Loucy (cell line): ENCODE measurements at regions not wholly inside any gene's neighbourhood (a gene's known extent, or its start where the extent isn't known, plus 50 kb on each side); places are given as distances from the start of the nearest gene placed in this dataset.
"Not testable (repeated sequence)": the region's sequence is repeated elsewhere in the genome, so short reads cannot be mapped to it uniquely, and the experiment has no call there.

Experiments used
- EZH2phosphoT487 ChIP-seq: fragments of 200-600 bp; IDR thresholded peaks from 2 replicates; pipeline ENCODE4 v1.6.1; 2018; ENCODE audit warnings: antibody characterized with exemption, mild to moderate bottlenecking, moderate library complexity, borderline replicate concordance
- TF ChIP-seq, protein P1 (sequence below): fragments of 200-600 bp; sonication (generic); conservative IDR thresholded peaks from 2 replicates; pipeline ENCODE4 v1.5.1; 2014; ENCODE audit warnings: mild to moderate bottlenecking, antibody characterized with exemption, low read length

DNA sequence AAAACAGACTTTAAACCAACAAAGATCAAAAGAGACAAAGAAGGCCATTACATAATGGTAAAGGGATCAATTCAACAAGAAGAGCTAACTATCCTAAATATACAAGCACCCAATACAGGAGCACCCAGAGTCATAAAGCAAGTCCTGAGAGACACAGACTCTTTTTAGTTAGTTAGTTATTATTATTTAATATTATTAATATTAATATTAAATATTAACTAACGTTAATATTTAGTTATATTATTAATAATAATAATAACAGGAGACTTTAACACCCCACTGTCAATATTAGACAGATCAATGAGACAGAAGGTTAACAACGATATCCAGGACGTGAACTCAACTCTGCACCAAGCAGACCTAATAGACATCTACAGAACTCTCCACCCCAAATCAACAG lies 509.7 kb upstream of the PRR20A start:
- TF ChIP-seq, protein P1, sequence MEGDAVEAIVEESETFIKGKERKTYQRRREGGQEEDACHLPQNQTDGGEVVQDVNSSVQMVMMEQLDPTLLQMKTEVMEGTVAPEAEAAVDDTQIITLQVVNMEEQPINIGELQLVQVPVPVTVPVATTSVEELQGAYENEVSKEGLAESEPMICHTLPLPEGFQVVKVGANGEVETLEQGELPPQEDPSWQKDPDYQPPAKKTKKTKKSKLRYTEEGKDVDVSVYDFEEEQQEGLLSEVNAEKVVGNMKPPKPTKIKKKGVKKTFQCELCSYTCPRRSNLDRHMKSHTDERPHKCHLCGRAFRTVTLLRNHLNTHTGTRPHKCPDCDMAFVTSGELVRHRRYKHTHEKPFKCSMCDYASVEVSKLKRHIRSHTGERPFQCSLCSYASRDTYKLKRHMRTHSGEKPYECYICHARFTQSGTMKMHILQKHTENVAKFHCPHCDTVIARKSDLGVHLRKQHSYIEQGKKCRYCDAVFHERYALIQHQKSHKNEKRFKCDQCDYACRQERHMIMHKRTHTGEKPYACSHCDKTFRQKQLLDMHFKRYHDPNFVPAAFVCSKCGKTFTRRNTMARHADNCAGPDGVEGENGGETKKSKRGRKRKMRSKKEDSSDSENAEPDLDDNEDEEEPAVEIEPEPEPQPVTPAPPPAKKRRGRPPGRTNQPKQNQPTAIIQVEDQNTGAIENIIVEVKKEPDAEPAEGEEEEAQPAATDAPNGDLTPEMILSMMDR = not testable (repeated sequence)
- not testable (repeated sequence) for TF ChIP-seq EZH2phosphoT487
